GM12873 (cell line): ENCODE measurements at regions not wholly inside any gene's neighbourhood (a gene's known extent, or its start where the extent isn't known, plus 50 kb on each side); places are given as distances from the start of the nearest gene placed in this dataset.

Source experiments
- TF ChIP-seq, protein P1 (sequence below): IDR thresholded peaks from 2 replicates; pipeline ENCODE4 v1.5.1; 2012; ENCODE audit warnings: low read depth, mild to moderate bottlenecking, moderate library complexity, low read length, control low read depth; ENCODE audit not compliant: insufficient read depth; ENCODE audit errors: missing control alignments

DNA sequence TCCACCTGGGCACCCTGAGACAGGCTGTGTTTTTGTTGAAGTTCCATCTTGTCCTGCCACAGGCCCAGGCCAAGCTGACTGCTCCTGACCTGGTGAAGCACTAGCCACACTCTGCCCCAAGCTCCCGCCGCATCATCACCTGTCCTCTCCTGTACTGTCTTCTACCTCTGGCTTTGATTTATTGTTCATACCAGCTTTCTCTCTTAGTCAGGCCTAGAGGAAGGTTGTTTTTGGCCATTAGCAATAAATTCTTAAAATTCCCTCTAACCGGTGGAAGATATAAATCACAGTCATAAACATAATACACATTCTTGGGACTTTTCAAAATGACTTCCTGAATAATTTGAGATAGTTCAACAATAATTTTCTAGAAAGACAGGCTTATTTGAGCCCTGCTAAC, 169.4 kb downstream of the DAD1 start:
- TF ChIP-seq, protein P1, sequence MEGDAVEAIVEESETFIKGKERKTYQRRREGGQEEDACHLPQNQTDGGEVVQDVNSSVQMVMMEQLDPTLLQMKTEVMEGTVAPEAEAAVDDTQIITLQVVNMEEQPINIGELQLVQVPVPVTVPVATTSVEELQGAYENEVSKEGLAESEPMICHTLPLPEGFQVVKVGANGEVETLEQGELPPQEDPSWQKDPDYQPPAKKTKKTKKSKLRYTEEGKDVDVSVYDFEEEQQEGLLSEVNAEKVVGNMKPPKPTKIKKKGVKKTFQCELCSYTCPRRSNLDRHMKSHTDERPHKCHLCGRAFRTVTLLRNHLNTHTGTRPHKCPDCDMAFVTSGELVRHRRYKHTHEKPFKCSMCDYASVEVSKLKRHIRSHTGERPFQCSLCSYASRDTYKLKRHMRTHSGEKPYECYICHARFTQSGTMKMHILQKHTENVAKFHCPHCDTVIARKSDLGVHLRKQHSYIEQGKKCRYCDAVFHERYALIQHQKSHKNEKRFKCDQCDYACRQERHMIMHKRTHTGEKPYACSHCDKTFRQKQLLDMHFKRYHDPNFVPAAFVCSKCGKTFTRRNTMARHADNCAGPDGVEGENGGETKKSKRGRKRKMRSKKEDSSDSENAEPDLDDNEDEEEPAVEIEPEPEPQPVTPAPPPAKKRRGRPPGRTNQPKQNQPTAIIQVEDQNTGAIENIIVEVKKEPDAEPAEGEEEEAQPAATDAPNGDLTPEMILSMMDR: no peak

DNA sequence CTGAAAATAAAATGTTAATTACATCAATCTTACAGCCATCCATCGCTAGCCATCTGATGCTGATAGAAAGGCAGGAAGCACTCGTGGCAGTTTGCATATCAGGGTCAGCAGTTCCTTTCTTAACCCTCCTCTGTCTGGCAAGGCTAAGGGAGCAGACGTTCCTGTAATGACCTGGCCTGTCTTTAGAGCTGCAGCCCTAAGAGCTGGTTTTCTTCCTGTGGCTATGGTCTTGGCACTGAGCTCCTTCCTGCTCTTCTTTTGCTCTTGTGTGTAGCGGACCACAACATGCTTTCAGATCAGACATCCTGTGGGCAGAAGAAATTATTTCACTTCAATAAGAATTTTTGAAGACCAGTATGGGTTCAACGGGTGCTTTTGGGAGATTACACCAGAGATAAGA, 170.4 kb downstream of the DAD1 start:
- TF ChIP-seq, protein P1: no peak

DNA sequence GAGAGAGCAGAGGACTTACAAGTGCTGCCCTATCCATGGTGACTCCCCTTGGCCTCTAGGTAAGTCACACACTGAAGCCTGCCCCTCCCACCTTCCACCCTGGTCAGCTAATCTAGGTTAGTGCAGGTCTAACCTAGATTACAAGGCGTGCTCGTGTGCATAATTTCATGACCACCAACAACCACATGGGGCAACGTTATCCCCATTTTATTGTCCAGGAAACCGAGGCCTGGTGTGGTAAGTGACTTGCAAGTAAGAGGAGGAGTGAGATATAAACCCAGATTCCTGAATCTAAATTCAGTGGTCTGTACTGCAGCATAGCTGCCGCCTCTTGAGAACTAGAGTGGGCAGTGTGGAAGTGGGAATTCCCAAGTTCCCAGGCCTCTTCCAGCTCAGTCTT, 171.1 kb downstream of the DAD1 start:
- TF ChIP-seq, protein P1: peak; percentile 16

DNA sequence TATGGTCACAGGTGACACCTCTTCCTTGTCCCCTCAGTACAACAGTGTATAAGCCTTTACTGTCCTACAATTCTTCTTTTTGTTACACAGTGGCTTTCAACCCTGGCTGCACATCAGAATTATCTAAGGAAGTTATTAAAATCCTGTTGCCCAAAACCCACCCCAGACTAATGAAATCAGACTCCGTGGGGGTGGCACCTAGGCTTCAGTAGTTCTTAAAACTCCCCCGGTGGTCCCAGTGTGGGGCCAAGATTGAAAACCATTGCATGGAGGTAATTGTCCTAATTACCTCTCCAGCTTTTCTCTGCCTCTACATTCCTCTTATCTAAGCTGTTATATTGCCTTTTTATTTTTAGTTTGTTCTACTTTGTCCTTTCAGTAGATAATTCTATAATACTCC, 172.8 kb downstream of the DAD1 start:
- TF ChIP-seq, protein P1: no peak

DNA sequence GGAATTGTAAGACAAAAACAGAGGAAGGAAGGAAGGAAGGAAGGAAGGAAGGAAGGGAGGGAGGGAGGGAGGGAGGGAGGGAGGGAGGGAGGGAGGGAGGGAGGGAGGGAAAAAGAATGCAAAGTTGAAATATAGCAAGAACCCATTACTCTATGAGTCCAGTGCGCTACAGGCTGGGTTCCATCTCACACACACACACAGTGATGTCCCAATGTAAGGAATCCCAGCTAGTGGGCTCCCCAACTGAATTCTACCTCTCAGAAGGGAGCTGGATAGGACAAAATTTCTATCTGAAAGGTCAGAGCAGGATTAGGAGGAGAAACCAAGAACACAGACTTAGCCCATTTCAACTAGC, 173.4 kb downstream of the DAD1 start:
- TF ChIP-seq, protein P1: no peak

DNA sequence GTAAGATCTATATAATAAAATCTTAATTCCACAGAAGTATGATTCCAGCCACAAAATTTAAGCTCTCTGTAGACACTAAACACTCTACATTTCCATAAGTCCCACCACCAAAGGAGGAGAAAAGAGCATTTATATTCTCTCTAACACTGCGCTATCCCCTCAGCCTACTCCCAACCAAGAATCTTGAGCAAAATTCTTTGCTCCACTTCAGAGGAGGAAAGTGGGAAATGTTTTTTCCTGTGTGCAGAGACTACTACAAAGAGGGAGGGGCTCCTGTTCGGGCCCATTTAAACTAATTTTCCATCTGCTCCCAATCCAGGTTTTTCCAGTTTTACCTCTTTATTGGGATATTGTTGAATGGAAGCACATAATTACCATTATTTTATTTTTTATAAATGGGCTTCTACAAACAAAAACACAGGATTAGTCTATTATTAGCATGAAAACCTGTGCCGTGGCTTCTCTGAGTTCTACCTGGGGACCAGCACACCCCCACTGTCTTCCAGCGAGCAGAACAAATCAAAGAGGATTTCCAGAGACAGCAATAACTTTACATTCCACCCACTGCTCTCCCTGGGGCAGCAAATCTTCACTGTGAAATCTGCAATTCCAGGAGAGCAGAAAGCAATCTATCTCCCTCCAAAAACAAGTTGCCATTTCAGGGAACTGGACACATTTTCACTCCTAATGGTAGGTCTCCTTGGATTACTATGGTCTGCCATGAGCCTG, 174.0 kb downstream of the DAD1 start:
- TF ChIP-seq, protein P1: no peak

DNA sequence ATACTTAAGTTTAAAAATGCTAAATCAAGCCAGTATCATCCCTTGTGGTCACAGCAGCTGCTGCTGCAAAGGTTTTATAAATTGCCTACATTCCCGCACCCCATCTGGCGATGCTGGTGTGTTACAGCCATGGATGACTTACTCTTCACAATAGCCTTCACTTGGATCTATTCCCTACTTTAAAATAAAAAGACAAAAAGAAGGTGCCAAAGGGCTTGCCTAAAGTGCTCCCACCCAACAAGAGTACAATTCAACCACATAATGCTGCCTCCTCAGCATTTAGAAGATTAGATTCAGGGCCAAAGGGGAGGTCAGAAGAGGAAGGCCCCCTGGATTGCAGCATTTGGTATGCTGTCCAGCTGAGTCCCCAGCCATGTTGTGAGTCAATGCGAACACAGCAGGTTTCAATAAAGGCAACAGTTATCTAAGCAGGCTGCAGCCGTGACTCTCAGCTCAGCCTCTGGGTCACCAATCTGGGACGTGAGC, 176.1 kb downstream of the DAD1 start:
- TF ChIP-seq, protein P1: no peak
